Muscle layer of colon (tissue), 2 donors: ENCODE measurements at regions not wholly inside any gene's neighbourhood (a gene's known extent, or its start where the extent isn't known, plus 50 kb on each side); places are given as distances from the start of the nearest gene placed in this dataset.

Source experiments
- H3K27ac ChIP-seq: one replicate; pipeline ENCODE4 v1.7.0; 2013; ENCODE audit warnings: low read depth, mild to moderate bottlenecking, low read length, moderate library complexity
- H3K27me3 ChIP-seq, 2 donors: one replicate each; pipeline ENCODE4 v1.7.0; 2013; ENCODE audit warnings: low read length in 2 of 2, mild to moderate bottlenecking in 2 of 2; ENCODE audit not compliant: insufficient read depth in 2 of 2, control insufficient read depth in 1 of 2
- H3K36me3 ChIP-seq: one replicate; pipeline ENCODE4 v1.7.0; 2013; ENCODE audit warnings: mild to moderate bottlenecking, low read length; ENCODE audit not compliant: insufficient read depth
- H3K4me1 ChIP-seq: one replicate; pipeline ENCODE4 v1.7.0; 2013; ENCODE audit warnings: mild to moderate bottlenecking, low read length; ENCODE audit not compliant: insufficient read depth
- H3K4me3 ChIP-seq, 2 donors: one replicate each; pipeline ENCODE4 v1.7.0; 2013; ENCODE audit warnings: low read length in 2 of 2, low read depth in 1 of 2, mild to moderate bottlenecking in 1 of 2, moderate library complexity in 1 of 2
- H3K9ac ChIP-seq: one replicate; pipeline ENCODE4 v1.7.0; 2013; ENCODE audit warnings: low read length
- H3K9me3 ChIP-seq: one replicate; pipeline ENCODE4 v1.7.0; 2013; ENCODE audit warnings: mild to moderate bottlenecking, low read length
- donor health status: abdominal sarcoma.
- donor health status: Adenocarcinoma of cecum.

DNA sequence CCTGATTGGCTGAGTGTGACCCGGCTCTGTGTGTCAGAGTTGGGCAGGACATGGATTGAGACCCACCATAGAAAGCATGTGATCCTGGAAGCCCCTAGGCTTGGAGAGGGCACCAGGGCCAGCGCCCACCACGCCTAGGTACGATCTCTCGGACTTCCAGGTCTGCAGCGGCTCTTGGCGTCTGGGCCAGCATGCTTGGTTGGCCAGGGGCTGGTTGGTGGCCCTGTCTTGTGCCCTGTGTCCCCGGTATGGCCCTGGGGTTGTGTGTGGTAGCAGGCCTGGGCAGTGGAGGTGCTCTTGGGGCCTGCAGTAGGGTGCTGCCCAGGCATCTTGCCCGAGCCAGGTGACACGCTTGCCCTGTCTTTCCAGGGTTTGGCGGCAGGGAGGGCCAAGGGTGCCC lies 210.6 kb downstream of the UBE3A start:
- no peaks in the 10 kb centered on the region for H3K36me3 ChIP-seq
- H3K9me3 ChIP-seq = no peaks in the 10 kb centered on the region
- no peak overlapping the region for H3K4me3 ChIP-seq
- H3K9ac ChIP-seq = no peak overlapping the region
- no peaks in the 10 kb centered on the region for H3K4me1 ChIP-seq
- no peak overlapping the region for H3K27ac ChIP-seq
- no peaks in the 10 kb centered on the region for H3K27me3 ChIP-seq

DNA sequence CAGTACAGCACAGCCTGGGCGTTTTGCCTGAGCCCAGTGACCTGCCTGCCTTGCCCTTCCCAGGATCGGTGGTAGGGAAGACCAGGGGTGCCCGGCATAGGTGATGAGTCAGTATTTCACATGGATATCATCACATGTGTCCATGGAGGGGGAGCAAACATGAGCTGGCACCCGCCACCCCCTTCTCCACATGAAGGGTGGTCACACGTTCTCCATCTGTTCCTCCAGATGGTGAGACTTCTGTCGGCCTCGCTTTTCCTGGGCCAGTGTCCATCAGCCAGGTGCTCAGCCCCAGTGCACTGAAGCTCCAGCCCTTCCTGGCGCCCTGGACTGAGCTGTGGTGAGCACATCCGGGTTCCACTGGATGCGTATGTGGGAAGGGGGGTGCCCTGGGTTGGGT lies 208.4 kb downstream of the UBE3A start:
- no peaks in the 10 kb centered on the region for H3K27me3 ChIP-seq
- H3K27ac ChIP-seq = no peak overlapping the region
- no peak overlapping the region for H3K4me3 ChIP-seq
- H3K9me3 ChIP-seq = no peaks in the 10 kb centered on the region
- H3K4me1 ChIP-seq = no peaks in the 10 kb centered on the region
- no peaks in the 10 kb centered on the region for H3K36me3 ChIP-seq
- H3K9ac ChIP-seq = no peak overlapping the region

DNA sequence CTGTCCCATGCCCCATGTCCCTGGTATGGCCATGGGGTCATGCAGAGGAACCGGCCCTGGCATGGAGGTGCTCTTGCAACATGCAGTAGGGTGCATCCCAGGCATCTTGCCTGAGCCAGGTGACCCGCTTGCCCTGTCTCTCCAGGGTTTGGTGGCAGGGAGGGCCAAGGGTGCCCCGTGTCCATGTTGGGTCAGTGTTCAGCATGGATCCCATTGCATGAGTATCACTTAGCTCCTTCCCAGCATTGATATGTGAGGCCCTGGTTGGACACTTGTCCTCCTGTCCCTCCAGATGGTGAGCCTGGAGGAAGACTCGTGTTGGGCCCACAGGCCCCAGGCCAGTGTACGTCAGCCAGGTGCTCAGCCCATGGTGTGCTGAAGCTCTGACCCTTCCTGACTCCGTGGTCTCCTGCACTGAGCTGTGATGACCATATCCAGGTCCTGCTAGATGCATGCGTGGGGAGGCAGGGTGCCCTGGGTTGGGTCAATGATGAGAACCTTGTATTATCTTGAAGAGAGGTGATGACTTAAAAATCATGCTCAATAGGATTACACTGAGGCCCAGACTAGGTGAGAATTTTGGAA lies 205.0 kb downstream of the UBE3A start:
- Histone ChIP-seq H3K4me1 (no peaks in the 10 kb centered on the region), H3K9me3 (no peaks in the 10 kb centered on the region), H3K9ac (no peak overlapping the region), H3K27ac (no peak overlapping the region), H3K27me3 (no peaks in the 10 kb centered on the region), H3K4me3 (no peak overlapping the region), H3K36me3 (no peaks in the 10 kb centered on the region)

DNA sequence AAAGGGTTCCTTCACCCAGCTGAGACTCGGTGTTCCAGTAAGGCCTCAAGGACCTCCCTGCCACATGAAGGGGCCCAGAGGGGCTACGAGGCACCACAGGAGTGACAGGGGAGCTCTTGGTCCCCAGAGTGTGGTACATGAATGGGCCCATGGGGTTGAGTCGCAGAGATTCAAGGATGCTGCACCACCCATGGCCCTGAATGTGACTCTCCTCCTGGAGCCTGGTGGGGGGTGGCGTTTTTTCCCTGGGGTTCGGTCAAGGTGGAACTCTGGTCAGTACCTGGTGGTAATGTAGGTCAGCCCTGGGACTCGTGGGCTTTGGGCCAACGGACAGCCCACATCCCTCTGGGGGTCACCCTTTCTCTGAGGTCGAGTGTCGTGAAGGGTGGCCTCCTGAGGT lies 204.0 kb downstream of the UBE3A start:
- no peak overlapping the region for H3K9ac ChIP-seq
- no peaks in the 10 kb centered on the region for H3K36me3 ChIP-seq
- H3K4me3 ChIP-seq = no peak overlapping the region
- no peaks in the 10 kb centered on the region for H3K27me3 ChIP-seq
- no peaks in the 10 kb centered on the region for H3K4me1 ChIP-seq
- no peak overlapping the region for H3K27ac ChIP-seq
- H3K9me3 ChIP-seq = no peaks in the 10 kb centered on the region

DNA sequence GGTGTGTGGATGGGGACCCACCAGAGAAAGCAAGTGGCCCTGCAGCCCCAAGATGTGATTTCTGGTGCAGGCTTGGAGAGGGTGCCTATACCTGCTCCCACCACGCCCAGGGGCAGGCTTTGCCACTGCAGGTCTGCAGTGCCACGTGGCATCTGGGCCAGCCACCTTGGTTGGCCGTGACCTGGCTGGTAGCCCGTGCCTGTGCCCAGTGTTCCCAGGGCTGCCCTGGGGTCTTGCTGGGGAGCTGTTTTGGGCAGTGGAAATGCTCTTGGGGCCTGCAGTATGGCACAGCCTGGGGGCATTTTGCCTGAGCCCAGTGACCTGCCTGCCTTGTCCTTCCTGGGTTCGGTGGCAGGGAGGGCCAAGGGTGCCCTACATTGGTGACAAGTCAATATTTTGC lies 203.4 kb downstream of the UBE3A start:
- Histone ChIP-seq H3K9me3 (no peaks in the 10 kb centered on the region), H3K27ac (no peak overlapping the region), H3K4me3 (no peak overlapping the region), H3K27me3 (no peaks in the 10 kb centered on the region), H3K36me3 (no peaks in the 10 kb centered on the region), H3K9ac (no peak overlapping the region), H3K4me1 (no peaks in the 10 kb centered on the region)

DNA sequence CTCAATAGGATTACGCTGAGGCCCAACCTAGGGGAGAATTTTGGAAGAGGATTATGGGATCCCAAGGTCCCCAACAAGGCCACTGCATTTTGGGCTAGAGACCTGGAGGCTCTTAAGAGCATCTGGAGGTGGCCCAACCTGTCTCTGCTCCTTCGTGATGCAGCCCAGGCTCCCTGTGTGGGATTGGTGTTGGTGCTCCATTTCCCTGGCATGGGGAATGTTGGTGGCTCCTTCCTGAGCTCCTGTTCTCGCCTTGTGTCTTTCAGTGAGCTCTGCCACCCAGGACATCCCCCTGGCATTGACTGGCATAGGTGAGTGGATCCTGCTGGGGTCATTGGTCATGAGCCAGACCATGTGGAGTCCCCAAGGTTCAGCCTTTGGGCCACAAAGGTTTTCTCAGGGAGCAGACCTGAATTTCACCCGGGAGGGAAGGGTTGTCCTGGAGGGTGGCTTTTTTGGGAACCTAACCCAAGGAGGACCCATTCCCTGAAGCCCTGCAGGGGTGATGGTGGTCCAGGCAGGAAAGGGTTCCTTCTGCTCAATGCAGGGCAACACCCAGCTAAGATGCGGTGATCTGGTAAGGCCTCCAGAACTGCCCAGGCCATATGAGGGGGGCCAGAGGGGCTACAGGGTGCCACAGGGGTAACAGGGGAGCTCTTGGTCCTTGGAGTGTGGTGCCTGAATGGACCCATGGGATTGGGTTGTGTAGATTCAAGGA lies 202.5 kb downstream of the UBE3A start:
- H3K4me3 ChIP-seq = no peak overlapping the region
- no peaks in the 10 kb centered on the region for H3K9me3 ChIP-seq
- H3K36me3 ChIP-seq = no peaks in the 10 kb centered on the region
- no peaks in the 10 kb centered on the region for H3K27me3 ChIP-seq
- no peaks in the 10 kb centered on the region for H3K4me1 ChIP-seq
- no peak overlapping the region for H3K27ac ChIP-seq
- no peak overlapping the region for H3K9ac ChIP-seq

DNA sequence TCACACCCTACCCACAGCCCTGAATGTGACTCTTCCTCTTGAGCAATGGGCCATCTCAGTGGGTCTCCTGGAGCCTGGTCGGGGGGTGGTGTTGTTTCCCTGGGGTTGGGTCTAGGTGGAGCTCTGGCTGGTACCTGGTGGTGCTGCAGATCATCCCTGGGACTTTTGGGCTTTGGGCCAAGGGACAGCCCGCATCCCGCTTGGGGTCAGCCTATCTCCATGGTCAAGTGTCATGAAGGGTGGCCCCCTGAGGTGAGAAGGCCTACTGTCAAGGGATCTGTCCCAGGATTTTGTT lies 202.0 kb downstream of the UBE3A start:
- no peaks in the 10 kb centered on the region for H3K36me3 ChIP-seq
- no peaks in the 10 kb centered on the region for H3K27me3 ChIP-seq
- H3K27ac ChIP-seq = no peak overlapping the region
- H3K9me3 ChIP-seq = no peaks in the 10 kb centered on the region
- no peak overlapping the region for H3K4me3 ChIP-seq
- H3K9ac ChIP-seq = no peak overlapping the region
- H3K4me1 ChIP-seq = no peaks in the 10 kb centered on the region

DNA sequence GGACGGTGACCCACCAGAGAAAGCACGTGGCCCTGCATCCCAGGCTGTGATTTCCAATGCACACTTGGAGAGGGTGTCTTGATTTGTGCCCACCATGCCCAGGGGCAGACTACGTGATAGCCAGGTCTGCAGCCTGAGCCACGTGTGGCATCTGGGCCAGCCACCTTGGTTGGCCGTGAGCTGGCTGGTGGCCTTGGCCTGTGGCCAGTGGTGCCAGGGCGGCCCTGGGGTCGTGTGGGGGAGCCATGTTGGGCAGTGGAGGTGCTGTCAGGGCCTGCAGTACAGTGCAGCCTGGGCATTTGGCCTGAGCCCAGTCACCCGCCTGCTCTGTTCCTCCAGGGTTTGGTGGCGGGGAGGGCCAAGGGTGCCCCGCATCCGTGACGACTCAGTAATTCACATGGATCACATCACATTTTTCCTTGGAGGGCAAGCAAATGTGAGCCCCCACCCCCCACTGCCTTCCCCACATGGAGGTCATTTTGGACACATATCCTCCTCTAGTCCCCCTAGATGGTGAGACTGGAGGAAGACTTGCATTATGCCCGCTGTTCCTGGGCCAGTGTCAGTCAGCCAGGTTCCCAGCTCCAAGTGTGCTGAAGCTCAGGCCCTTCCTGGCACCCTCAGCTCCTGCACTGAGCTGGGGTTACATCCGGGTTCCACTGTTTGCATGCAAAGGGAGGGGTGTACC lies 201.4 kb downstream of the UBE3A start:
- Histone ChIP-seq H3K9ac (no peak overlapping the region), H3K27me3 (no peaks in the 10 kb centered on the region), H3K4me1 (no peaks in the 10 kb centered on the region), H3K9me3 (no peaks in the 10 kb centered on the region), H3K27ac (no peak overlapping the region), H3K36me3 (no peaks in the 10 kb centered on the region), H3K4me3 (no peak overlapping the region)

DNA sequence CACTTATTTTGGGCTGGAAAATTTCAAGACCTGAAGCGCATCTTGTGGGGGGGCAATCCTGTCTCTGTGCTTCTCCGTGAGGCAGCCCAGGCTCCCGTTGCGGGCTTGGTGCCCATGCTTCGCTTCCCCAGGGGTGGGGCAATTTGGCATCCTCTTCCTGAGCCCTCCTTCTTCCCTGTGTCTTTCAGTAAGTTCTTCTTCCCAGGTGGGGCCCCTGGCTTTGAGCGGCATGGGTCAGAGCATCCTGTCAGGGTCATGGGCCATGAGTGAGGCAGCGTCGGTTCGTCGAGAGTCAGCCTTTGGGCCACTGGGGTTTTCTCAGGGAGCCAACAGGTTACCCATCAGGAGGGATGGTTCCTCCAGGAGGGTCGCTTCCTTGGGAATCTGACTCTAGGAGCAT lies 200.7 kb downstream of the UBE3A start:
- Histone ChIP-seq H3K9ac (no peak overlapping the region), H3K27me3 (no peaks in the 10 kb centered on the region), H3K4me1 (no peaks in the 10 kb centered on the region), H3K4me3 (no peak overlapping the region), H3K27ac (no peak overlapping the region), H3K9me3 (no peaks in the 10 kb centered on the region), H3K36me3 (no peaks in the 10 kb centered on the region)

DNA sequence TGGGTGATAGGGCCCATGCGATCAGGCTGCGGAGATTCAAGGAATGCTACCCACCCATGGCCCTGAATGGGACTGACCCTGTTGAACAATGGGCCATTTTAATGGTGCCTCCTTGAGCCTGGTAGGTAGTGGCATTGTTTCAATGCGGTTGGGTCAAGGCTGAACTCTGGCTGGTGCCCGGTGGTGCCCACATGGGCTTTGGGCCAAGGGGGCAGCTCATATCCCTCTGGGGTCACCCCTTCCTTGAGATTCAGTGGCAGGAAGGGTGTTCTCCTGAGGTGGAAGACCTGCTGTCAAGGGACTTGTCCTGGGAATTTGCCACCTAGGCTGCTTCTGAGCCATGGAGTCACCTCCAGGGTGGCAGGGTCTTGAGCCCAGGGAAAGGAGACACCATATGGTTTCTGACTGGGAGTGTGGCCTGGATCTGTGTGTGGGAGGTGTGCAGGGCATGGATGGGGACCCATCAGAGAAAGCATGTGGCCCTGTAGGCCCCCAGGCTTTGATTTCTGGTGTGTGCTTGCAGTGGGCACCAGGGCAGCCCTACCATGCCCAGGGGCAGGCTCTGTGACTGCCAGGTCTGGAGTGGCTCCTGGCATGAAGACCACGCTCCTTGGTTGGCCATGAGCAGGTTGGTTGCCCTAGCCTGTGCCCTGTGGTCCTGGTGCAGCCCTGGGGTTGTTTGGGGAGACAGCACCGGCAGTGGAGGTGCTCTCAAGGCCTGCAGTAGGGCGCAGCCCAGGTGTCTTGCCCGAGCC lies 199.9 kb downstream of the UBE3A start:
- Histone ChIP-seq H3K36me3 (no peaks in the 10 kb centered on the region), H3K9ac (no peak overlapping the region), H3K27me3 (no peaks in the 10 kb centered on the region), H3K4me1 (no peaks in the 10 kb centered on the region), H3K9me3 (no peaks in the 10 kb centered on the region), H3K4me3 (no peak overlapping the region), H3K27ac (no peak overlapping the region)

DNA sequence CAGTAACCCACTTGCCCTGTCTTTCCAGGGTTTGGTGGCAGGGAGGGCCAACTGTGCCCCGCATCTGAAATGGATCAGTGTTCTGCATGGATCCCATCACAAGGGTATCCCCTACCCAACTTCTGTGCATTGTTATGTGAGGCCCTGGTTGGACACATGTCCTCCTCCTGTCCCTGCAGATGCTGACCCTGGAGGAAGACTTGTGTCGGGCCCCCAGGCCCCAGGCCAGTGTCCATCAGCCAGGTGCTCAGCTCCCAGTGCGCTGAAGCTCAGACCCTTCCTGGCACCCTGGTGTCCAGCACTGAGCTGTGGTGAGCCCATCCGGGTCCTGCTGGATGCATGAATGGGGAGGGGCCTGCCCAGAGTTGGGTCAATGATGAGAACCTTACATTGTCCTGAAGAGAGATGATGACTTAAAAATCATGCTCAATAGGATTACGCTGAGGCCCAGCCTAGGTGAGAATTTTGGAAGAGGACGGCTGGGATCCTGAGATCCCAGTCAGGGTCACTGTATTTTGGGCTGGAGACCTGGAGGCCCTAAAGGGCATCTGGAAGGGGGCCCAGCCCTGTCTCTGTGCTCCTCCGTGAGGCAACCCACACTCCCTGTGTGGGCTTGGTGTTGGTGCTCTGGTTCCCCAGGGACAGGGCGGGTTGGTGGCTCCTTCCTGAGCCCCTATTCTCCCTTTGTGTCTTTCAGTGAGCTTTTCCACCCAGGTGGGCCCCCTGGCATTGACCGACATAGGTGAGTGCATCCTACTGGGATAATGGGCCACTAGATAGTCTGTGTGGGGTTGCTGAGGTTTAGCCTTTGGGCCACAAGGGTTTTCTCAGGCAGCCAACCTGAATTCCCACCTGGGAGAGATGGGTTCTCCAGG lies 199.1 kb downstream of the UBE3A start:
- H3K36me3 ChIP-seq = no peaks in the 10 kb centered on the region
- no peaks in the 10 kb centered on the region for H3K4me1 ChIP-seq
- H3K9me3 ChIP-seq = no peaks in the 10 kb centered on the region
- no peaks in the 10 kb centered on the region for H3K27me3 ChIP-seq
- H3K27ac ChIP-seq = no peak overlapping the region
- H3K4me3 ChIP-seq = no peak overlapping the region
- H3K9ac ChIP-seq = no peak overlapping the region
